CD4-positive, alpha-beta T cell treated with Interleukin-2 at 100 ng/mL for 4 hours (primary cell): ENCODE measurements at regions not wholly inside any gene's neighbourhood (a gene's known extent, or its start where the extent isn't known, plus 50 kb on each side); places are given as distances from the start of the nearest gene placed in this dataset.
"Not testable (repeated sequence)": the region's sequence is repeated elsewhere in the genome, so short reads cannot be mapped to it uniquely, and the experiment has no call there.

Source experiments
- DNase-seq: peaks from one replicate; pipeline ENCODE4 v3.0.0-alpha.2; 2020; ENCODE audit warnings: low spot score

DNA sequence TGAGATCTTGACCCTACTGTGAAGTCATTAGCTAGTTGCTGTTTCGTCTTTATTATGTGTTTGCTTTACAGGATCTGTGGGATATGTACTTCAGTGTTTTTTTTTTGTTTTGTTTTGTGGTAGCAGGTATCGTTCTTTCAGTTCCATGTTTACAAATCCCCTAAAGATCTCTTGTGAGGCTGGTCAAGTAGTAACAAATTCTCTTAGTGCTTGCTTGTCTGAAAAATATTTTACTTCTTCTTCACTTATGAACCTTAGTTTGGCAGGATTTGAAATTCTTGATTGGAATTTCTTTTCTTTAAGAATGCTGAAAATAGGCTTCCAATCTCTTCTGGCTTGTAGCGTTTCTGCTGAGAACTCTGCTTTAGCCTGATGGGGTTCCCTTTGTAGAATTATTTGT, 235.8 kb upstream of the ALCAM start:
- no peak for DNase-seq

DNA sequence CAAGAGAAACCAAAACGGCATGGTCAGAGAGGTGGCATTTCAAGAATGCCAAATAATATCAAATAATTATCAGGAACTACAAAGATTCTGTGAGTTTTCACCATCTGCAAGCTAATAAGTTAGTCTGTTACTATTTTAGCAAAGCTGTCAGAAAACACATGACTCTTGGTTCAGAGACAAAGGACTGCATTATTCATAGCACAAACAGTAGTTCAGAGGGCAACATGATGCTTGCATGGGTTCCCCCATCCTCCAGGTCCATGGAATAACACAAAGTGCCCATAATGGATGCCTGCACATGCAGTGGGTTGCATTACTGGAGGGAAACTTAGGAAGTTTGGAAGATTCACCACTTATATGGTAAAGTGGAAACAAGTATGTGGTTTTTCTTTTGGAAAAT, 228.8 kb upstream of the ALCAM start:
- no peak for DNase-seq

DNA sequence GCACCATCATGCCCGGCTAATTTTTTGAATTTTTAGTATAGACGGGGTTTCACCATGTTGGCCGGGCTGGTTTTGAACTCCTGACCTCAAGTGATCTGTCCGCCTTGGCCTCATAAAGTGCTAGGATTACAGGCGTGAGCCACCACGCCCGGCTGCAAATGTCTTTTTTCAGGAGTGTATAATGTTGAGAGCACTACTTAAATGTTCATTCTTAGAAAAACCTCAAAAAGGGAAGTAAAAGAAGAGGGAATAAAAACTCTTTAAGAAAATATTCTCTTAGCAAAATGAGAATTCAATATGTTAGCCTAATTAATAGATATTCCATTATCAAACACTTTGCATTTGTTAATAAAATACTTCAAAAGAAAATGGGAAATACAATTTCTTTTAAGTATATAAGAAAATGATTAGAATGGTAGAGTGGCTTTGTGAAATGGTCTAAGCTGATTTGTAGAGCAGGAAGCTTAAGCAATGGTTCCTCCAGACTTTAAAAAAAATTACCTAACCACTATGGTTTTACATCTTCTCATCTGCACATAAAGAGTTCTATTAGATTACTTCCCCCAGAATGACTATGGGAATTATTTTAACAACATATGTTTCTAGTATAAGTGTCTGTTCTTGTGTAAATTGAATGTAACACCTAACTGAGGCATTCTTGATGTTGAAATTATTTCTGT, 226.7 kb upstream of the ALCAM start:
- no peak for DNase-seq

DNA sequence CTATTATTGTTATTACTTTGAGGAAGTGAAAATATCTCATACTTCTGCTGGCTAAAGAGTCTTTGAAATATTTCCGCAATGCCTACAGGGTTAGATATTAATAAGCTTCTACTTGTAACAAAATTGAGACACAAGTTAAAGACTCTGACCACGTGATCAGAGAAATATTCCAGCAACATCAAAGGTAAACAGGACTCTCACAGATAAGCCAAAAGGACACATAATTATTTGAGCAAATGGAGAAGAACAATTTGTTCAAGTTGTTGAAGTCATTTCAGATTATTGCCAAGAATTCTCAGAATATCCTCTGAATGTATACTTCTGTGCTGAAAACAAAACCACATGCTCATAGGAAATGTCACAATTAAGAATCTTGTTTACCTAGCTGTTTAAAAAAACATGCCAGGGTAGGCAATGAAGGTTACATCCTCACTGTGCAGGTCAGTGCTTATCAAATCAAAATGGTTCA, 225.8 kb upstream of the ALCAM start:
- DNase-seq, result no peak

DNA sequence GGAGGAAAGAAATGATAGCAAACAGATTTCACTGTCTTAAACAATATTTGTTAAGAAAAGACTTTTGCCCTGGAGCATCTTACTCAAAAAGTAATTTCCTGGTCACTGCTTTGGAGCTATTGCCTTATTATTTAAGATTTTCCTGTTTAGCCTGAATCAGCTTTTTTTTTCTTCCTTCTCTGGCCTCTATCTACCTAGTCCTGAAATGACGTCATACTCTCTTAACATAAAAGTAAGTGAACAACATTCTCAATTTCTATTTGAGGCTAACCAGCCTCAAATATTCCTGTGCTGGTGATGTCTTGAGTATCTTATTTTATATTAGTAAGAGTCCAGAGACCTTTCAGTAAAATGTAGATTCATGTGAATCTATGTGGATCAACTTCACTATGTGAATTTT, 221.9 kb upstream of the ALCAM start:
- DNase-seq, result no peak

DNA sequence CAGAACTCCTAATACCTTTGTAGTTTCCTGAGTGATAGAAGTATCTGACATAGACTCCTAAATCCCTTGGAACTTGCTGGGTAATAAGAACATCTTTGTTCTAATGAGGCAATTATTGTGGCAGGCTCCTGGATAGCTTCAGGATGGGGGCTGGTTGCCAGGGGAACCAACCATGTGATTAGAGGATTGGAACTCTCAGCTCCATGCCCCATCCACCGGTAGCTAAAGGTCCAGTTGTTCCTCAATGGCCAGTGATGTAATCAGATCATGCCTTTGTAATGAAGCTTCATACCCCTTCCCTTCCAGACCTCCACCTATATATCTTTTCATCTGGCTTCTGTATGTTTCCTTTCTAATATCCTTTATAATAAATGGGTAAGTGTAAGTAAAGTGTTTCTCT, 221.2 kb upstream of the ALCAM start:
- DNase-seq, result no peak

DNA sequence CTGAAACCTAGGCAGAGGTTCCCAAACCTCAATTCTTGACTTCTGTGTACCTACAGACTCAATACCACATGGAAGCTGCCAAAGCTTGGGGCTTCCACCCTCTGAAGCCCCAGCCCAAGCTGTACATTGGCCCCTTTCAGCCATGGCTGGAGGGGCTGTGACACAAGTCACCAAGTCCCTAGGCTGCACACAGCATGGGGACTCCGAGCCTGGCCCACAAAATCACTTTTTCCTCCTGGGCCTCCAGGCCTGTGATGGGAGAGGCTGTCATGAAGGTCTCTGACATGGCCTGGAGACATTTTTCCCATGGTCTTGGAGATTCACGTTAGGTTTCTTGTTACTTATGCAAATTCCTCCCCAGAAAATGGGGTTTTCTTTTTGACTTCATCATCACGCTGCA, 217.5 kb upstream of the ALCAM start:
- not testable (repeated sequence) for DNase-seq

DNA sequence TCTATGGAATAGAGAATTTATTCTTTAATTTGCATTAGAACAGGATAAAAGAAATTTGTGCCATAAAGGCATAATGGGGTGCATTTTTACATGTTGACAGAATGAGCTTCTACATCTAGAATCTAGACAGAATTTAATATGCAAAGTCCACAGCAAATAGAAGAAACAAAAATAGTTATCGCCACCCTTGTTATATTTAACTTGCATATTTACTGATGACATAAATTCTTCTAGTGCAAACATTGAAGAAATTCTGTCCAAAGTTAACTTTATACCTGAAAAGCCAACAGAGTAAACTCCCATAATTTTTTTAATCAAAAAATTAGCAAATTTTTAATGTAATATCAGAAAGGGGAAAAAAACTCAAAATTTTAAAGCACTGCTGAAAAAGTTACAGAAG, 213.7 kb upstream of the ALCAM start:
- no peak for DNase-seq

DNA sequence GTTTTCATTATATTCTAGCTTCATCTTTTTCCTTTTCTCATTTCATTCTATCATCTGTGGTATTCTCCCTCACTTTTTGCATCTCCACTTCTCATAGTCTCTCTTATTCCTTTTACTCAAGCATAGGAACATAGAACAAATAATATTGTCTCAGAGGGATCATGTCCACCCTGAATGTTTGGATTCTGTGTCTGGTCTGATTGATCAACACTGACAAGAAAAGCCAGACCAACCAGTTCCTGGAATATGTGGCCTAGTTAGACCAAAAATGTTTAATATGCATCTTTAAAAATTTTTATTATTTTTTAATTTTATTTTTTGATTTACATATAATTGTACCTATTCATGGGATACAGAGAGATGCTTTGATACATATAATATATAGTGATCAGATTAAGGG, 212.0 kb upstream of the ALCAM start:
- DNase-seq, result no peak

DNA sequence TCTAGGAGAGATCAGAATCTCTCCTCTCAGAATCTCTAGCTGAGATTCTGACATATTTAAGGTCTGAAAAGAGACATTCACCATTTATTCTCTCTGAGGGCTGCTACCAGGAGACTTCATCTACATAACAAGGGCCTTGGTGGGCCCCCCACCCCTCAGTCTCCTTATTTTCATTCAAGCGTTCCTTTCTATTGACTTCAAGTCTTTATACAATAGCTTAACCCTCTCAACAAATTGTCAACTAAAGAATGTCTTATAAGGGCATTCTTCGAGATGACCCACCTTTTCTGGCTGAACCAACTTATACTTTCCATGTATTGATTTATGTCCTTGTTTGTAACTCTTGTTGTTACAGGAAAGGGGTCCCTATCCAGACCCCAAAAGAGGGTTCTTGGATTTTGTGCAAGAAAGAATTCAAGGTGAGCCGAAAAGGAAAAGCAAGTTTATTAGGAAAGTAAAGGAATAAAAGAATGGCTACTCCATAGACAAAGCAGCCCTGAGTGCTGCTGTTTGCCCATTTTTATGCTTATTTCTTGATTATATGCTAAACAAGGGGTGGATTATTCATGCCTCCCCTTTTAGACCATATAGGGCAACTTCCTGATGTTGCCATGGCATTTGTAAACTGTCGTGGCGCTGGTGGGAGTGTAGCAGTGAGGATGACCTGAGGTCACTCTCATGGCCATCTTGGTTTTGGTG, 209.5 kb upstream of the ALCAM start:
- DNase-seq, result no peak

DNA sequence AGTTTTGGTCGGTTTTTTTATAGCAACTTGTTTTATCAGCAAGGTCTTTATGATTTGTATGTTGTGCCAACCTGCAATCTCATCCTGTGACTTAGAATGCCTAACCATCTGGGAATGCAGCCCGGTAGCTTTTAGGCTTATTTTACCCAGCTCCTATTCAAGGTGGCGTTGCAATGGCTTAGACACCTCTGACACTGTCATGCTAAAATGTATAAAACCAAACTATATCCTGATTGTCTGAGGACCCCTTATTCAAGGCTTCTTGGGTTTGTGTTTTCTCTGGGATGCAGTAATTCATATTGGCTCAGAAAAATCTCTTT, 209.0 kb upstream of the ALCAM start:
- DNase-seq, result no peak

DNA sequence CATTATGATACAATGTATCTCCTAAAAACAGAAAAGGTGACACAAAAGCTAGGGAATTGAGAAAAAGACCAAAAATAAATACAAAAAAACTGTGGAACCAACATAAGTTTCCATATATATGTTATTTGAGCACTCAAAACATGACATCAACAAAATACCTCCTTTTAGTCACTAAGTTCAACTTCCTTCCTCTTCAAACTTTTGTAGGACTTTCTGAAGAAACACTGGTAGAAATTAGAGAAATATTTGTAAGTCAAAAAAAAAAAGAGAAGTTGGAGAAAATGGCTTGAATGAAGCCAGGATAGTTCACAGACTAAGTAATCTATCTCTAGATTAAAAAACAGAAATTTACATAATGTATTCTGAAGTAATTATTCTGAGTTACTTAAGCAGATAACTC, 208.4 kb upstream of the ALCAM start:
- DNase-seq, result no peak

DNA sequence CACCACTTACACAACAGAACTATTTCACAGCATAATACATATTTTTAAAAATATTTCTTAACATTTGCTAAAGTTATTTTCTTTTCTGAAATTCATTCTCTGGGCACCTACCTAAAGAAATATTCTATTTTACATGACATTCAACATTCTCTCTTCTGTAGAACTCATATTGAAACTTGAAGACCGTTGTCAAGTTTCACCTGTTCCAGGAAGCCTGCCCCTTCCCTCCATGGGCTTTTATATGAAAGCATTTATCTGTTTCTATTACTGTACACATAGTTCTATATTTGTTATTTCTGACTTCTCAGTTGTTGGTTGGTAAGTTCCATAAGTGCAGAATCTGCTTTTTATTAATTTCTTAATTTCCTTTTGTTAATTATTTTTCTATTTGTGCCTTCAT, 204.3 kb upstream of the ALCAM start:
- no peak for DNase-seq

DNA sequence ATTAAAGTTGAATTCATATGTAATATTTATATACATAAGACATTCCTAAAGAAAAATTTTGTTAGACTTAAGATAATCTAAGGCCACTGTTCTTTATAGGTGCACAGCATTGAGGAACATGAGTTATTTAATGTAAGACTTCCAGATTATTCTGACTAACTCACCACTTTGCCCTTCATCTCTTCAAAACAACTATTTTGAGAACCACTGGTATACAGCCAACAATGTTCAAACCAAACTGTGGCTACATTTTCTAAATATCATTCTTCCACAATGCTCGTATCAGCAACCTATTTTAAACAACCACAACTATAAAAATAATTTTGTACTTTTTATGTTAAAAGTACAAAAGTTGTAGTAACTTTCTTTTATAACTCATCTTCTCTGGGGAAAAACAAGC, 199.8 kb upstream of the ALCAM start:
- DNase-seq, result no peak

DNA sequence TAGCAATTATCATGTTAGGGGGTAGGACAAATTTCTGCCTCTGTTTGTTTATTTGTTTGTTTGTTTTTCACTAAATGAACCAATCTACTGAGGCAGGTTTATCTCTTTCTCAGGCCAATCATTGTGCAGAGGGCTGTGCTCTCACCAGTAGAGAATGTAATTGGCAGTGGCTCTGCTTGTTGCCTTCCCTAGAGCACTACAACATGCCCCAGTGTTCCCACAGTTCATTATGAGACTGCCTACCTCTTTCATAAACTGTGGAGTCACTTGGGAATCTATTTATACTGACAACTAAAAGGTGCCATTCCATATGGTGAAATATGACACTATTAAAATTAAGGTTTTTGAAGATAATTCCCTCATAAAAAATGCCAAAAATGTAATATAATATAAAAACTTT, 196.3 kb upstream of the ALCAM start:
- no peak for DNase-seq

DNA sequence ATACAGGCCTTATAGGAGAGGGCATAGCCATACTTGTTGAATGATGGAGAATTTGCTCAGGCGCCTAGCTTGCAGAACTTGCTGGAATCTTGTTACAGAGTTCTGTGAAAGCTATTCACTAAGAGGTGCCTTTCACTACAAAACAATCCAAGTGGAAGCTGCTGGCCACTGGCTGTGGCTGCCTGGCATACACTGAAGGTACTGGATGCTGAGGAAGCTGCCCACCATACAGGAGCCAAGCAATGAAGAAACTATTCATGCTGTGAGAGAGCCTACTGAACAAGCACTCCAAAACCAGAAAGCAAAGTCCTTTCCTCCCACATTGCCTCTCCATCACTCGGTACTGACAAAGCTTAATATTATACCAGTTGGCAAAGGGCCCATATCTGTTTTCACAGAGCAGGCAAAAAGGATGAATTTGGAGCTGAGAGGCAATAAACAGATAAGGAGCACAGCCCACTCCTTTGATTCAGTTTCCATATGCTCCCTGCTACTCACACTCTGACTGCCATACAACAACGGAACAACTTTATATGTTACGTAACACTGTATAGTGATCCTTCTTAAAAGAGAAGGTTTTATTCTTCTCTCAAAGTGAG, 192.6 kb upstream of the ALCAM start:
- no peak for DNase-seq

DNA sequence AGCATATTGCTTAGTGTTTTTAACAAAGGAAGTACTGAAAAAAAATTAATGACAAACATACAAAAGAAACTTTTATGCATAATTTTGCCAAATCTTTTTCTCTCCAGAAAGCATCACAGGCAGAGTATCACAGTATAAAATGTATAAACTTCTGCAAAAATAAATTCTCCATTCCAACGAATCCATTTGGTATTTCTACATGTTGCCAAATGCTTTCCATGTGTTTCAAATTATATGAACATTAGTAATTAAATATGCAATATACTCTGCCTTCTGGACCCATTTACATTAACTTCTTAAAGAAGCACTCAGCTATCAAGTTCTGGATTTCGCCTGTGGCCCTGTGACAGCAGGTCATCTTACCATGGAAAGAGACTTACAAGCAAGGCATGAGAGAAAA, 189.1 kb upstream of the ALCAM start:
- DNase-seq, result no peak

DNA sequence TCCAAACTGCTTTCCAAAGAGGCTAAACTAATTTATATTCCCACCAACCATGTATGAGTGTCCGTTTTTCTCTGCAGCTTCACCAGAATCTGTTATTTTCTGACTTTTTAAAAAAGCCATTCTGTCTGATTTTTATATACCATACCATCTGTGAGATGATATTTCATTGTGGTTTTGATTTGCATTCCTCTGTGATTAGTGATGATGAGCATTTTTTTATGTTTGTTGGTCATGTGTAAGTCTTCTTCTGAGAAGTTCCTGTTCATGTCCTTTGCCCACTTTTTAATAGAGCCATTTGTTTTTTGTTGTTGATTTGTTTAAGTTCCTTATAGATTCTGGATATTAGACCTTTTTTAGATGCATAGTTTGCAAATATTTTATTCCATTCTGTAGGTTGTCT, 179.4 kb upstream of the ALCAM start:
- no peak for DNase-seq

DNA sequence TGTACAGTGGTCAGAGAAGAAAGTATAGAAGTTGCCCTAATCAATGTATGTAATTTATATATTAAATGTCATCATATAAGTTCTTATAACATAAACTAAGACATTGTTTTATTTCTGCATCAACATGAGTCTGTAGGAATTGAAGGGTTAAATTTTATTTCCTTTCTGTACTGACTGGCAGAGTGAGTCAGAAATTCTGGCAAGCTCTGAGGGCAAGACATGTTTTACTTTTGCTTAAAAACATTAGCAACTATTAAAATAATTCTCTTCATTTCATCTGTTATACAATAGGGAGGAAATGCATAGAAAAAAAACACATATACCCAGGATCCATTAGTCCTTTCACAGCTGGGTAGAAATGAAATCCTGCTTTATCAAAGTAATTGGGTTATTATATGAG, 171.4 kb upstream of the ALCAM start:
- DNase-seq, result no peak

DNA sequence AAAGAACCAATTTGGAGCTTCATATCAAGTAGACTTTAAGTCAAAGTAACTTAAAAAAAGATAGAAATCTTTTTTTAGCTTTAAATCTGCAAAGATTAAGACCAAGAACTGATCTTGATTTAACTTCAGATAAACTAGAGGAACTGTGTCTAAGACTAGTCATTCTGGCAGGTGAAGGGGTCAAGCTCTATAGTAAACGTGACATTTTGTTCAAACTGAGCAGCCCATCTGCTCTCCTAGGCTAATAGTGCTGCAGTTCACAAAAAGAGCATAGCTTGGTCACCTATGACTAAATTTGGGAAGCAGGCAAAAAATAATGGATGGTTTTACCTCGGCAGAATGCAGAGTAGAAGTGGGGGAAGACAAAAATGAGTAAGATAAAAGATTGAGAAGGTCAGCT, 168.8 kb upstream of the ALCAM start:
- DNase-seq, result no peak

DNA sequence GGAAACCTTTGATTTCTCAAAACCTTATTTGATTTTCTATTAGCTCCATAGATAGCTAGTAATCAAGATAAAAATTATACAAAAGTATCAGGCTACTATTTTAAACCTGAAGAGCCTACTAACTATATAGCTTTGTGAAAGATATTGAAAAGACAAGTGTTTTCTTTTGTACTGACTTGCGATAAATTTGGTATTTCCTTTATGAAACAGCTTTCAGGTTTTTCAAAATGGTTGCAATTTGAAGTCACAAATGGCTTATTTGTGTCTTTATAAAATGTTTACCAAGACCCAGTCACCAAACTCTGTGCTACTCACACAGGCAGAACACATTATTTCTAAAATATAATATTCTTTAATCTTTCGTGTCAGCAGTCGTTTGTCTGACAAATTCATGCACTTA, 167.5 kb upstream of the ALCAM start:
- DNase-seq, result no peak

DNA sequence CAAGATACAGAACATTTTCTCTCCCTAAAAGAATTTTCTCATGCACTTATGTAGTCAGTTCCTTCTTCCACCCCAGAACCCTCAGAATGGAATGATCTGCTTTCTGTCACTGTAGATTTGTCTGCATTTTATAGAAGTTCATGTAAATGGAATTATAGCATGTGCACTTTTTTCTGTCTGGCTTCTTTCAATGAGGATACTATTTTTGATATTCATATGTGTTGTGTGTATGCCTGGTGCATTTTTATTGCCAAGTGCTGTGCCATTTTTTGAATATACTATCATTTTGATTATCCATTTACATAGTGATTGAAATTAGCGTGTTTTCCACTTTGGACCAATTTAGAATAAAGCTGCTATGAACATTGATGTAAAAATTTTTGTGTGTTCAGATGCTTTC, 156.6 kb upstream of the ALCAM start:
- no peak for DNase-seq

DNA sequence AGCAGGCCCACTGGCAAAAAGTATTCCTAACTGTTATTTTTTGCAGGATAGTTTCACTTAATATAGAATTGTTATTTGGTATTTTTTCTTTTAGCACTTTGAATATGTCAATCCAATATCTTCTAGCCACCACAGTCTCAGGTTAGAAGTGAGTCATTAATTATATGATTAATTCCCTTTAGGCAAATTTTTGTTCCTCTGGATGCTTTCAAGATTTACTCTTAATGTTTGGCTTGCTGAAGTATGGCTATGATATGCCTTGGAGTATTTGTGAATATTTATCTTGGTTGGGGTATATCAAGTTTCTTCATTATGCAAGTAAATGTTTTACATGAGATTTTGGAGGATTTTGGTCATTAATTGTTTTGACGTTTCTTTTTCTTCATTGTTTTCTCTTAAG, 152.1 kb upstream of the ALCAM start:
- DNase-seq, result no peak

DNA sequence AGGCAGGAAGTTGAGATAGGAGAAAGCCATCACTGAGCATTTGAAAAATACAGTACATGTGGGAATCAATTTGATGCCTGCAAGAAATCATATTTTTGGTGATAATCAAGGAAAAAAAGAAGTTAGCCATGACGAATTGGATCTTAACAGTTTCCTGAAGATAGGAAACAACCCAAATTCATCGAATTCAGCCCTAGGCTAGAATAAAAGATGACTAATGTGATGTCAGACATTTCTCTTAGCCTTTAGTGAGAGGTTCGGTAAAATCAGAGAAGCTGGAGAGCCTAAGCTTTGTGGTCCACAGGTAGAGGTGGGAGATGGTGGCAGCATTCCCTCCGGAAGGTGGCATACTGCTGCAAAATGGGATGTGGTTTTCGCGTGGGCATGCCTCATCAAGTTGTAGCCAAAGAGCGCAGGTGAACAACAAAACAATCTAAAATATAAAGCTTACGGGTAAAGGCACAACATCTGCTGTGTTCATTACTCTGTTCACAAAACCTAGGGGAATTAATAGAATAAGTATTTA, 144.1 kb upstream of the ALCAM start:
- DNase-seq, result no peak
